Body of pancreas (tissue), 4 donors: ENCODE measurements at regions not wholly inside any gene's neighbourhood (a gene's known extent, or its start where the extent isn't known, plus 50 kb on each side); places are given as distances from the start of the nearest gene placed in this dataset.

Source experiments
- ATAC-seq: fragments of 150-250 bp; one replicate; pipeline ENCODE4 v1.9.1; 2016
- DNase-seq, 4 donors: peaks; one replicate each; pipeline ENCODE4 v3.0.0-alpha.2; 2019
- H3K27ac ChIP-seq, 4 donors: fragments of 200-600 bp; sonication (generic); 1 replicate in 3 of 4; 2 replicates in 1 of 4; pipeline versions ENCODE4 v1.5.1 to v1.6.1; 2016 to 2019; ENCODE audit warnings: mild to moderate bottlenecking in 1 of 4, mixed read lengths in 1 of 4, moderate library complexity in 1 of 4
- H3K27me3 ChIP-seq, 2 donors: fragments of 200-600 bp; sonication (generic); one replicate each; pipeline ENCODE4 v1.6.0; 2016; ENCODE audit warnings: mild to moderate bottlenecking in 1 of 2
- H3K36me3 ChIP-seq, 2 donors: fragments of 200-600 bp; sonication (generic); replicated peaks in 1 of 2; 2 replicates each; pipeline ENCODE4 v1.5.1; 2016; ENCODE audit warnings: low read depth in 2 of 2; ENCODE audit not compliant: insufficient read depth in 1 of 2
- H3K4me1 ChIP-seq: fragments of 200-600 bp; sonication (generic); one replicate; pipeline ENCODE4 v1.6.0; 2016
- H3K4me3 ChIP-seq, 2 donors: fragments of 200-600 bp; sonication (generic); 1 replicate in 1 of 2; 2 replicates in 1 of 2; pipeline ENCODE4 v1.5.1; 2016 to 2019
- H3K9me3 ChIP-seq, 3 donors: fragments of 200-600 bp; sonication (generic); 1 replicate in 2 of 3; 2 replicates in 1 of 3; pipeline ENCODE4 v1.5.1; 2016
- CTCF ChIP-seq, 7 experiments: fragments of 450-650 bp in 4 of 7; fragments of 200-600 bp in 3 of 7; sonication (generic) in 3 of 7; IDR thresholded peaks; one replicate each; pipeline ENCODE4 v1.5.1; 2016 to 2019; ENCODE audit warnings: antibody characterized with exemption in 7 of 7
- POLR2A ChIP-seq, 3 donors: fragments of 450-650 bp; IDR thresholded peaks; one replicate each; pipeline ENCODE4 v1.6.1; 2016; ENCODE audit warnings: antibody characterized with exemption in 3 of 3, mild to moderate bottlenecking in 2 of 3
- whole genome bisulfite sequencing, 2 donors: methylation state at CpG; one replicate each; pipeline ENCODE4 v1.1.5; 2017; 5-methylcytosine and 5-hydroxymethylcytosine counted together
- intact Hi-C: fragments of 100-400 bp; cut with DNase I; formaldehyde crosslinking; loops from one replicate; pipeline ENCODE4 v1.15.1; 2023

GRCh38 chr6:93524671-93525451 is 105.5 kb upstream of the EPHA7 start:
- Histone ChIP-seq H3K9me3 (no peaks in the 10 kb centered on the region), H3K27me3 (no peaks in the 10 kb centered on the region), H3K4me1 (no peaks in the 10 kb centered on the region), H3K36me3 (no peaks in the 10 kb centered on the region), H3K4me3 (no peak overlapping the region), H3K27ac (no peak overlapping the region)
- intact Hi-C loops = no loop called here
- WGBS, 2 donors = 77% methylated on average over 6 of the region's 6 CpGs
- TF ChIP-seq CTCF (IDR thresholded peaks at IDR 0.05) (no peak), POLR2A (IDR thresholded peaks at IDR 0.05) (no peak)
- DNase-seq = no peak
- ATAC-seq = no peak

- Histone ChIP-seq H3K27me3 (no peaks in the 10 kb centered on the region), H3K36me3 (no peaks in the 10 kb centered on the region), H3K9me3 (no peaks in the 10 kb centered on the region), H3K27ac (no peak overlapping the region), H3K4me1 (no peaks in the 10 kb centered on the region), H3K4me3 (no peak overlapping the region)
- DNase-seq = no peak
- intact Hi-C loops = no loop called here
- no peak for TF ChIP-seq POLR2A (IDR thresholded peaks at IDR 0.05)
- TF ChIP-seq CTCF (IDR thresholded peaks at IDR 0.05) = no peak
- 50 to 64% methylated on average over 1 of the region's 1 CpG for WGBS, 2 donors
- ATAC-seq = no peak
Measured at GRCh38 chr6:93523365-93523764, 104.0 kb upstream of the EPHA7 start.

- no peak overlapping the region for H3K4me3 ChIP-seq
- DNase-seq (no peak), ATAC-seq (no peak)
- no peaks in the 10 kb centered on the region for H3K9me3 ChIP-seq
- intact Hi-C loops = no loop called here
- no peak for TF ChIP-seq POLR2A (IDR thresholded peaks at IDR 0.05)
- TF ChIP-seq CTCF (IDR thresholded peaks at IDR 0.05) = no peak
- no peaks in the 10 kb centered on the region for H3K36me3 ChIP-seq
- H3K4me1 ChIP-seq = no peaks in the 10 kb centered on the region
- 49 to 59% methylated on average over 2 of the region's 2 CpGs for WGBS, 2 donors
- no peak overlapping the region for H3K27ac ChIP-seq
- H3K27me3 ChIP-seq = no peaks in the 10 kb centered on the region
Measured at GRCh38 chr6:93516441-93516840, 97.1 kb upstream of the EPHA7 start.

- intact Hi-C loops = no loop called here
- H3K27ac ChIP-seq = no peak overlapping the region
- WGBS, 2 donors = 47 to 55% methylated on average over 2 of the region's 2 CpGs
Measured at GRCh38 chr6:93515736-93516135, 96.4 kb upstream of the EPHA7 start.

More at GRCh38 chr6:93515736-93516135, 96.4 kb upstream of the EPHA7 start:
- Histone ChIP-seq H3K4me3 (no peak overlapping the region), H3K4me1 (no peaks in the 10 kb centered on the region), H3K9me3 (no peaks in the 10 kb centered on the region), H3K36me3 (no peaks in the 10 kb centered on the region), H3K27me3 (no peaks in the 10 kb centered on the region)
- TF ChIP-seq CTCF (IDR thresholded peaks at IDR 0.05) = no peak
- TF ChIP-seq POLR2A (IDR thresholded peaks at IDR 0.05) = no peak
- ATAC-seq = no peak
- DNase-seq = no peak
